HCT116 (cell line): ENCODE measurements at regions not wholly inside any gene's neighbourhood (a gene's known extent, or its start where the extent isn't known, plus 50 kb on each side); places are given as distances from the start of the nearest gene placed in this dataset.

Source experiments
- ATAC-seq: fragments of 200-7000 bp; cut with Tn5 transposase; 2 replicates; pipeline ENCODE4 v1.9.1; 2020; ENCODE audit warnings: mild to moderate bottlenecking, moderate library complexity
- BruUV-seq: library from RNA; stranded (reverse); fragments of 400-500 nt; replicated peaks from 2 replicates; lab custom pipeline; 2021; lab: Mats Ljungman, UMichigan
- CTCF ChIA-PET: fragments of 300-600 bp; sonication (Branson Sonifier 250); formaldehyde crosslinking; loops from one replicate; lab custom pipeline; 2021; ENCODE audit warnings: antibody characterized with exemption; lab: Charles Lee
- POLR2A ChIA-PET: fragments of 300-600, 350-600 bp; sonication (Branson Sonifier 250); formaldehyde crosslinking; loops from one replicate; lab custom pipeline; 2021; ENCODE audit warnings: antibody characterized with exemption; lab: Charles Lee
- RAD21 ChIA-PET, 2 experiments: fragments of 300-600 bp; sonication (Branson Sonifier 250); formaldehyde crosslinking; loops; one replicate each; lab custom pipeline; 2023; ENCODE audit warnings: low total read pairs in 2 of 2; ENCODE audit not compliant: uncharacterized antibody in 2 of 2, unreplicated experiment in 2 of 2, low non-redundant PET in 1 of 2; lab: Charles Lee
- DNase-seq: peaks from one replicate; pipeline ENCODE4 v3.0.0-alpha.2; 2010; ENCODE audit warnings: low read depth, low spot score
- H2AFZ ChIP-seq: fragments of 200-600 bp; shearing (Covaris generic), sonication (generic); 2 replicates; pipeline ENCODE4 v1.6.1; 2017; ENCODE audit warnings: low read depth, mixed run types, mixed read lengths, antibody characterized with exemption, low read length; ENCODE audit not compliant: poor library complexity, severe bottlenecking
- H3K27ac ChIP-seq: 2 replicates; pipeline ENCODE4 v1.5.1; 2012; ENCODE audit warnings: low read depth, low read length
- H3K27me3 ChIP-seq: fragments of 200-600 bp; sonication (generic); 2 replicates; pipeline ENCODE4 v1.6.1; 2016; ENCODE audit warnings: mixed run types, low read length, mixed read lengths; ENCODE audit not compliant: insufficient read depth
- H3K36me3 ChIP-seq, 2 experiments: fragments of 200-500 bp in 1 of 2; fragments of 200-600 bp in 1 of 2; sonication (Bioruptor generic) in 1 of 2; sonication (generic) in 1 of 2; 2 replicates each; pipeline versions ENCODE4 v1.5.1 to v1.6.1; 2014 to 2016; ENCODE audit warnings: low read length in 2 of 2, inconsistent platforms in 1 of 2, mixed read lengths in 1 of 2, mixed run types in 1 of 2; ENCODE audit not compliant: insufficient read depth in 2 of 2, control insufficient read depth in 1 of 2
- H3K4me1 ChIP-seq, 2 experiments: fragments of 200-600 bp in 1 of 2; sonication (generic) in 1 of 2; 2 replicates each; pipeline versions ENCODE4 v1.5.1 to v1.6.1; 2012 to 2017; ENCODE audit warnings: low read length in 2 of 2, inconsistent platforms in 1 of 2, mild to moderate bottlenecking in 1 of 2, mixed read lengths in 1 of 2, mixed run types in 1 of 2, moderate library complexity in 1 of 2; ENCODE audit not compliant: insufficient read depth in 2 of 2, control insufficient read depth in 1 of 2
- H3K4me2 ChIP-seq: fragments of 200-600 bp; sonication (generic); 2 replicates; pipeline ENCODE4 v1.6.1; 2017; ENCODE audit warnings: mixed run types, low read length, mixed read lengths
- H3K4me3 ChIP-seq, 2 experiments: fragments of 200-600 bp in 1 of 2; sonication (generic) in 1 of 2; replicated peaks in 1 of 2; 2 replicates each; pipeline ENCODE4 v1.5.1; 2011 to 2016; ENCODE audit warnings: low read length in 2 of 2, control low read depth in 1 of 2, low read depth in 1 of 2, mild to moderate bottlenecking in 1 of 2, mixed read lengths in 1 of 2, mixed run types in 1 of 2
- H3K79me2 ChIP-seq: fragments of 200-600 bp; sonication (generic); 2 replicates; pipeline ENCODE4 v1.6.1; 2017; ENCODE audit warnings: mild to moderate bottlenecking, mixed run types, low read length, moderate library complexity, mixed read lengths; ENCODE audit not compliant: insufficient read depth
- H3K9ac ChIP-seq: fragments of 200-600 bp; sonication (generic); 2 replicates; pipeline ENCODE4 v1.6.1; 2016; ENCODE audit warnings: low read length, mixed read lengths
- H3K9me2 ChIP-seq: fragments of 200-600 bp; sonication (generic), shearing (Covaris generic); 2 replicates; pipeline ENCODE4 v1.6.1; 2017; ENCODE audit warnings: mixed run types, mild to moderate bottlenecking, moderate library complexity; ENCODE audit not compliant: insufficient read depth
- H3K9me3 ChIP-seq, 2 experiments: fragments of 200-500 bp in 1 of 2; fragments of 200-600 bp in 1 of 2; sonication (Bioruptor generic) in 1 of 2; sonication (generic) in 1 of 2; 2 replicates each; pipeline ENCODE4 v1.6.1; 2014 to 2017; ENCODE audit warnings: low read length in 2 of 2, mixed read lengths in 2 of 2, inconsistent platforms in 1 of 2, low read depth in 1 of 2, mild to moderate bottlenecking in 1 of 2, mixed run types in 1 of 2, moderate library complexity in 1 of 2; ENCODE audit not compliant: control insufficient read depth in 1 of 2, insufficient read depth in 1 of 2
- H4K20me1 ChIP-seq: fragments of 200-600 bp; sonication (generic), shearing (Covaris generic); 2 replicates; pipeline ENCODE4 v1.6.1; 2017; ENCODE audit warnings: mixed run types, mild to moderate bottlenecking, moderate library complexity; ENCODE audit not compliant: insufficient read depth
- CBX3 ChIP-seq: IDR thresholded peaks from 2 replicates; pipeline ENCODE4 v1.6.1; 2012; ENCODE audit warnings: low read depth
- CEBPB ChIP-seq: IDR thresholded peaks from 2 replicates; pipeline ENCODE4 v1.6.1; 2012; ENCODE audit warnings: low read depth
- EZH2 ChIP-seq: fragments of 200-600 bp; sonication (generic); IDR thresholded peaks from 2 replicates; pipeline ENCODE4 v1.6.1; 2017; ENCODE audit warnings: antibody characterized with exemption, mixed run types
- FOSL1 ChIP-seq: IDR thresholded peaks from 2 replicates; pipeline ENCODE4 v1.6.1; 2012; ENCODE audit warnings: low read depth
- JUND ChIP-seq: IDR thresholded peaks from 2 replicates; pipeline ENCODE4 v1.6.1; 2012
- POLR2A ChIP-seq: IDR thresholded peaks from 2 replicates; pipeline ENCODE4 v1.7.0; 2011; ENCODE audit warnings: borderline replicate concordance; ENCODE audit not compliant: insufficient read depth, insufficient read length; ENCODE audit errors: extremely low read depth
- SP1 ChIP-seq: IDR thresholded peaks from 2 replicates; pipeline ENCODE4 v1.6.1; 2012; ENCODE audit warnings: low read depth
- YY1 ChIP-seq: IDR thresholded peaks from 2 replicates; pipeline ENCODE4 v1.6.1; 2011; ENCODE audit warnings: low read length, low read depth, moderate library complexity, mild to moderate bottlenecking; ENCODE audit not compliant: insufficient replicate concordance; ENCODE audit errors: extremely low read depth
- ZNF274 ChIP-seq: fragments of 200-500 bp; sonication (Bioruptor generic); IDR thresholded peaks from 2 replicates; pipeline ENCODE4 v1.6.1; 2014; ENCODE audit warnings: mild to moderate bottlenecking, low read depth, low read length, inconsistent platforms
- intact Hi-C: fragments of 100-400 bp; cut with micrococcal nuclease; formaldehyde crosslinking; loops from 2 replicates; pipeline ENCODE4 v1.10.0; 2022
- TF ChIP-seq, protein P1 (sequence below): IDR thresholded peaks from 2 replicates; pipeline ENCODE4 v1.6.1; 2011; ENCODE audit warnings: mild to moderate bottlenecking, low read length, moderate library complexity; ENCODE audit not compliant: insufficient replicate concordance; ENCODE audit errors: extremely low read depth
- TF ChIP-seq, protein P2 (sequence below): IDR thresholded peaks from 2 replicates; pipeline ENCODE4 v1.6.1; 2012
- TF ChIP-seq, protein P3 (sequence below): IDR thresholded peaks from 2 replicates; pipeline ENCODE4 v1.6.1; 2012; ENCODE audit warnings: low read depth
- TF ChIP-seq, protein P4 (sequence below), 3 experiments: fragments of 200-600 bp in 1 of 3; sonication (generic) in 1 of 3; IDR thresholded peaks in 2 of 3; conservative IDR thresholded peaks in 1 of 3; 2 replicates each; pipeline ENCODE4 v1.5.1; 2012 to 2017; ENCODE audit warnings: low read depth in 2 of 3, low read length in 2 of 3, antibody characterized with exemption in 1 of 3, borderline replicate concordance in 1 of 3, control low read depth in 1 of 3, mild to moderate bottlenecking in 1 of 3, mixed read lengths in 1 of 3, mixed run types in 1 of 3, moderate library complexity in 1 of 3; ENCODE audit not compliant: insufficient read depth in 1 of 3

DNA sequence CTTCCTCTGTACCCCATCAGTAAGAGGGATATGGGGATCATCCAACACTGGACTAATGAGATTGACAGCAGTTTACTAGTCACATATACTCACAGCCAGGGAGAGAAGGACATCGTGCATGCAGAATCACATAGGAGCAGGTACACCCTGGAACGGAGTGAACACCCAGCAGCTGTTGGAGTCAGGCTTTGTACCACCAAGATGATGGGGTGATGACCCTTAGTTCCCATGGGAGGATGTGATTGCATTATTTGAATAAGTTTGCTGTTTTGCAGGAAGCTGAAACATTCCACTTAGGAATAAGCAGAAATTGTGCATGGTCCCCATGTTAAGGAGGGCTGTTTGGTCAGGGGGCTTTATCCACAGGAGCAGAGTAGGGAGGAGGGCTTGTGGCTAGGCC lies 482.7 kb upstream of the PDZRN3 start:
- Histone ChIP-seq H4K20me1 (no peaks in the 10 kb centered on the region), H3K9me3 (peaks cover 11 to 22% of the 10 kb centered on the region in 2 experiments; a peak in 2 of 4 replicates), H3K79me2 (no peaks in the 10 kb centered on the region), H3K27ac (no peak overlapping the region), H3K36me3 (no peaks in the 10 kb centered on the region), H3K4me1 (no peaks in the 10 kb centered on the region), H2AFZ (no peak overlapping the region)
- intact Hi-C loops, result no loop called here
- ATAC-seq, result no peak
- TF ChIP-seq, protein P1, sequence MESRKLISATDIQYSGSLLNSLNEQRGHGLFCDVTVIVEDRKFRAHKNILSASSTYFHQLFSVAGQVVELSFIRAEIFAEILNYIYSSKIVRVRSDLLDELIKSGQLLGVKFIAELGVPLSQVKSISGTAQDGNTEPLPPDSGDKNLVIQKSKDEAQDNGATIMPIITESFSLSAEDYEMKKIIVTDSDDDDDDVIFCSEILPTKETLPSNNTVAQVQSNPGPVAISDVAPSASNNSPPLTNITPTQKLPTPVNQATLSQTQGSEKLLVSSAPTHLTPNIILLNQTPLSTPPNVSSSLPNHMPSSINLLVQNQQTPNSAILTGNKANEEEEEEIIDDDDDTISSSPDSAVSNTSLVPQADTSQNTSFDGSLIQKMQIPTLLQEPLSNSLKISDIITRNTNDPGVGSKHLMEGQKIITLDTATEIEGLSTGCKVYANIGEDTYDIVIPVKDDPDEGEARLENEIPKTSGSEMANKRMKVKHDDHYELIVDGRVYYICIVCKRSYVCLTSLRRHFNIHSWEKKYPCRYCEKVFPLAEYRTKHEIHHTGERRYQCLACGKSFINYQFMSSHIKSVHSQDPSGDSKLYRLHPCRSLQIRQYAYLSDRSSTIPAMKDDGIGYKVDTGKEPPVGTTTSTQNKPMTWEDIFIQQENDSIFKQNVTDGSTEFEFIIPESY, result no peak
- TF ChIP-seq, all 23 proteins: peak for 0
- no peak for DNase-seq
- Histone ChIP-seq H3K9ac (no peak overlapping the region), H3K9me2 (no peaks in the 10 kb centered on the region), H3K27me3 (no peaks in the 10 kb centered on the region), H3K4me3 (no peak overlapping the region), H3K4me2 (no peak overlapping the region)
- BruUV-seq, result no TSS peak
- ChIA-PET POLR2A (no interaction called here), RAD21 (no interaction called here), CTCF (no interaction called here)

DNA sequence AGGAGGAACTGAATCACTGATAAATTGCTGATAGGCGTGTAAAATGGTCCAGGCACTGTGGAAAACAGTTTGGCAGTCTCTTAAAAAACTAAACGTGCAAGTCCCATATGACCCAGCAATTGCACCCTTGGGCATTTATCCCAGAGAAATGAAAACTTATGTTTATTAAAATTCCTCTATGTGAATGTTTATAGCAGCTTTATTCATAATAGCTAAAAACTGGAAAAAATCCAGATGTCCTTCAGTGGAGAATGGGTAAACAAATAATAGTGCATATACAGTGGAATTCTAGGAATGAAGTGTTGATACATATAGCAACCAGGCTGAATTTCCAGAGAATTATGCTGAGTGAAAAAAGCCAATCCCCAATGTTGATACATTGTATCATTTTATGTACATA lies 482.2 kb upstream of the PDZRN3 start:
- intact Hi-C loops, result no loop called here
- Histone ChIP-seq H3K9me2 (no peaks in the 10 kb centered on the region), H3K27ac (no peak overlapping the region), H3K4me1 (no peaks in the 10 kb centered on the region), H3K4me2 (no peak overlapping the region), H4K20me1 (no peaks in the 10 kb centered on the region), H2AFZ (no peak overlapping the region), H3K9me3 (peaks cover 11 to 25% of the 10 kb centered on the region in 2 experiments; a peak in 2 of 4 replicates), H3K9ac (no peak overlapping the region), H3K36me3 (no peaks in the 10 kb centered on the region), H3K79me2 (no peaks in the 10 kb centered on the region), H3K4me3 (no peak overlapping the region), H3K27me3 (no peaks in the 10 kb centered on the region)
- ChIA-PET POLR2A (no interaction called here), CTCF (no interaction called here), RAD21 (no interaction called here)
- DNase-seq (no peak), ATAC-seq (no peak)
- no TSS peak for BruUV-seq
- no peak for TF ChIP-seq CBX3
- no peak for TF ChIP-seq ZNF274
- TF ChIP-seq POLR2A, result no peak
- TF ChIP-seq, protein P2, sequence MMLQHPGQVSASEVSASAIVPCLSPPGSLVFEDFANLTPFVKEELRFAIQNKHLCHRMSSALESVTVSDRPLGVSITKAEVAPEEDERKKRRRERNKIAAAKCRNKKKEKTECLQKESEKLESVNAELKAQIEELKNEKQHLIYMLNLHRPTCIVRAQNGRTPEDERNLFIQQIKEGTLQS, result no peak
- TF ChIP-seq, protein P3, sequence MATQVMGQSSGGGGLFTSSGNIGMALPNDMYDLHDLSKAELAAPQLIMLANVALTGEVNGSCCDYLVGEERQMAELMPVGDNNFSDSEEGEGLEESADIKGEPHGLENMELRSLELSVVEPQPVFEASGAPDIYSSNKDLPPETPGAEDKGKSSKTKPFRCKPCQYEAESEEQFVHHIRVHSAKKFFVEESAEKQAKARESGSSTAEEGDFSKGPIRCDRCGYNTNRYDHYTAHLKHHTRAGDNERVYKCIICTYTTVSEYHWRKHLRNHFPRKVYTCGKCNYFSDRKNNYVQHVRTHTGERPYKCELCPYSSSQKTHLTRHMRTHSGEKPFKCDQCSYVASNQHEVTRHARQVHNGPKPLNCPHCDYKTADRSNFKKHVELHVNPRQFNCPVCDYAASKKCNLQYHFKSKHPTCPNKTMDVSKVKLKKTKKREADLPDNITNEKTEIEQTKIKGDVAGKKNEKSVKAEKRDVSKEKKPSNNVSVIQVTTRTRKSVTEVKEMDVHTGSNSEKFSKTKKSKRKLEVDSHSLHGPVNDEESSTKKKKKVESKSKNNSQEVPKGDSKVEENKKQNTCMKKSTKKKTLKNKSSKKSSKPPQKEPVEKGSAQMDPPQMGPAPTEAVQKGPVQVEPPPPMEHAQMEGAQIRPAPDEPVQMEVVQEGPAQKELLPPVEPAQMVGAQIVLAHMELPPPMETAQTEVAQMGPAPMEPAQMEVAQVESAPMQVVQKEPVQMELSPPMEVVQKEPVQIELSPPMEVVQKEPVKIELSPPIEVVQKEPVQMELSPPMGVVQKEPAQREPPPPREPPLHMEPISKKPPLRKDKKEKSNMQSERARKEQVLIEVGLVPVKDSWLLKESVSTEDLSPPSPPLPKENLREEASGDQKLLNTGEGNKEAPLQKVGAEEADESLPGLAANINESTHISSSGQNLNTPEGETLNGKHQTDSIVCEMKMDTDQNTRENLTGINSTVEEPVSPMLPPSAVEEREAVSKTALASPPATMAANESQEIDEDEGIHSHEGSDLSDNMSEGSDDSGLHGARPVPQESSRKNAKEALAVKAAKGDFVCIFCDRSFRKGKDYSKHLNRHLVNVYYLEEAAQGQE, result no peak
- TF ChIP-seq, protein P4, sequence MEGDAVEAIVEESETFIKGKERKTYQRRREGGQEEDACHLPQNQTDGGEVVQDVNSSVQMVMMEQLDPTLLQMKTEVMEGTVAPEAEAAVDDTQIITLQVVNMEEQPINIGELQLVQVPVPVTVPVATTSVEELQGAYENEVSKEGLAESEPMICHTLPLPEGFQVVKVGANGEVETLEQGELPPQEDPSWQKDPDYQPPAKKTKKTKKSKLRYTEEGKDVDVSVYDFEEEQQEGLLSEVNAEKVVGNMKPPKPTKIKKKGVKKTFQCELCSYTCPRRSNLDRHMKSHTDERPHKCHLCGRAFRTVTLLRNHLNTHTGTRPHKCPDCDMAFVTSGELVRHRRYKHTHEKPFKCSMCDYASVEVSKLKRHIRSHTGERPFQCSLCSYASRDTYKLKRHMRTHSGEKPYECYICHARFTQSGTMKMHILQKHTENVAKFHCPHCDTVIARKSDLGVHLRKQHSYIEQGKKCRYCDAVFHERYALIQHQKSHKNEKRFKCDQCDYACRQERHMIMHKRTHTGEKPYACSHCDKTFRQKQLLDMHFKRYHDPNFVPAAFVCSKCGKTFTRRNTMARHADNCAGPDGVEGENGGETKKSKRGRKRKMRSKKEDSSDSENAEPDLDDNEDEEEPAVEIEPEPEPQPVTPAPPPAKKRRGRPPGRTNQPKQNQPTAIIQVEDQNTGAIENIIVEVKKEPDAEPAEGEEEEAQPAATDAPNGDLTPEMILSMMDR (IDR thresholded peaks at IDR 0.05 in 2 of 3, conservative IDR thresholded peaks at IDR 0.05 in 1 of 3; ENCODE audit: borderline replicate concordance in 1 of 3, insufficient read depth in 1 of 3, low read depth in 2 of 3, low read length in 2 of 3), result no peak
- no peak for TF ChIP-seq EZH2
- TF ChIP-seq YY1, result no peak
- no peak for TF ChIP-seq CEBPB
- TF ChIP-seq SP1, result no peak
- TF ChIP-seq FOSL1, result no peak
- TF ChIP-seq JUND, result no peak
